NCI-H2196 (cell line): ENCODE measurements at regions not wholly inside any gene's neighbourhood (a gene's known extent, or its start where the extent isn't known, plus 50 kb on each side); places are given as distances from the start of the nearest gene placed in this dataset.

ENCODE experiments used
- DNase-seq: peaks from one replicate; lab custom pipeline; 2025; ENCODE audit not compliant: unreplicated experiment; lab: John Stamatoyannopoulos, UW

- no peak for DNase-seq
Observed at GRCh38 chr1:37308031-37308960, 166.1 kb upstream of the ZC3H12A start.

GRCh38 chr1:37309574-37309973 lies 164.8 kb upstream of the ZC3H12A start:
- no peak for DNase-seq

GRCh38 chr1:37310064-37310463 lies 164.3 kb upstream of the ZC3H12A start:
- DNase-seq: no peak

GRCh38 chr1:37315371-37315846 lies 159.0 kb upstream of the ZC3H12A start:
- no peak for DNase-seq

GRCh38 chr1:37317870-37318467 lies 156.4 kb upstream of the ZC3H12A start:
- no peak for DNase-seq

GRCh38 chr1:37318490-37318889 lies 155.9 kb upstream of the ZC3H12A start:
- no peak for DNase-seq

GRCh38 chr1:37319284-37319683 lies 155.1 kb upstream of the ZC3H12A start:
- no peak for DNase-seq

GRCh38 chr1:37323486-37324377 lies 150.6 kb upstream of the ZC3H12A start:
- DNase-seq: peak; percentile 15

GRCh38 chr1:37325010-37325409 lies 149.4 kb upstream of the ZC3H12A start:
- DNase-seq: no peak

- DNase-seq: no peak
Observed at GRCh38 chr1:37325509-37326437, 148.6 kb upstream of the ZC3H12A start.

GRCh38 chr1:37332126-37332525 lies 142.3 kb upstream of the ZC3H12A start:
- no peak for DNase-seq

GRCh38 chr1:37338658-37339057 lies 135.7 kb upstream of the ZC3H12A start:
- peak; percentile 74 for DNase-seq

- no peak for DNase-seq
Observed at GRCh38 chr1:37342736-37343135, 131.6 kb upstream of the ZC3H12A start.

- DNase-seq: no peak
Observed at GRCh38 chr1:37347104-37347649, 127.2 kb upstream of the ZC3H12A start.

GRCh38 chr1:37353871-37354270 lies 120.5 kb upstream of the ZC3H12A start:
- DNase-seq: no peak

GRCh38 chr1:37354876-37355650 lies 119.3 kb upstream of the ZC3H12A start:
- no peak for DNase-seq

- DNase-seq: no peak
Observed at GRCh38 chr1:37358992-37359391, 115.4 kb upstream of the ZC3H12A start.

GRCh38 chr1:37360011-37360410 lies 114.4 kb upstream of the ZC3H12A start:
- DNase-seq: no peak
